ENCODE measurements at regions not wholly inside any gene's neighbourhood (a gene's known extent, or its start where the extent isn't known, plus 50 kb on each side); places are given as distances from the start of the nearest gene placed in this dataset.

DNA sequence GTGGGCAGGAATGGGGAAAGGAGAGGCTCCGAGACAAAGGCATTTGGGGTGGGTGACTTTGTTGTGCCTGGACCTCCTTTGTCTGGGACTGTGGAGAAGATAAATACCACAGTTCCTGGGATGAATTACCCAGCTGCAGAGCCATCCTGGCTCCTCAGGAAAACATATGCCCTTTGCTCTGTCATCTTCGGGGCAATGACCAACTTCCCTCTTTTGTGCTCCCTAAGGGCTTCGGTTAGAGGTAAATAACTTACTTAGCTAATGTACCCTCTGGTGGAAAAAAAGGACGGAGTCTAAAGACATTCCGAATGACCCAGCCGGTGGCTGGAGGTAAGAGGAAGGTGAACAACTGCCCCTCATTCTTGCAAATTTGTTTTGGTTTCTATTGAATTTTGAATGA is 345.7 kb downstream of the GATA3 start:
- no peak for DNase-seq (ENCODE audit: low spot score)
- no peaks in the 10 kb centered on the region for H3K36me3 ChIP-seq
- no peak overlapping the region for H3K4me3 ChIP-seq
- H3K27ac ChIP-seq = no peak overlapping the region
- no peaks in the 10 kb centered on the region for H3K4me1 ChIP-seq
- H3K9me3 ChIP-seq = no peaks in the 10 kb centered on the region
- no peak for TF ChIP-seq CTCF (IDR thresholded peaks at IDR 0.05)
- H3K27me3 ChIP-seq = no peaks in the 10 kb centered on the region

- Histone ChIP-seq H3K4me1 (no peaks in the 10 kb centered on the region), H3K36me3 (no peaks in the 10 kb centered on the region), H3K4me3 (no peak overlapping the region), H3K27ac (no peak overlapping the region), H3K27me3 (no peaks in the 10 kb centered on the region), H3K9me3 (no peaks in the 10 kb centered on the region)
- no peak for DNase-seq (ENCODE audit: low spot score)
- no peak for TF ChIP-seq CTCF (IDR thresholded peaks at IDR 0.05)
Measured at GRCh38 chr10:8400892-8401291, 346.4 kb downstream of the GATA3 start.

DNA sequence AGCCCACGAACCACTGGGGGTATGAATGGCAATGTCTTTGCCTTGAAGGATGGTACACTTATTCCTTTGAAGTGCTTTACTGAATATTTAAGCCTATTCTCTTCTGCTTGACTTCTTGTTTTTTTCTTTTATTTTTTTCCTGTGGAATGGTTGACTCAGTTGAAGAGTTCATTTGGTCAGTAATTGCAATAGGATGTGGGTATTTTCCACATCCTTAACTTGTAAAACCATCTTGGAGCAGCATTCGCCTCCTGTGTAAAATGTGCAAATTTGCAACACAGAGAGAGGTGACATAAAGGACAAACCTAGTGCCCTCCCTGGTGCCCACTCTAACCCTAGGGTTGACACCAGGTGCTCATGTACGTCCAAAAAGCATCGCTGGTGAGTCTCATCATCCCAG is 347.0 kb downstream of the GATA3 start:
- no peaks in the 10 kb centered on the region for H3K27me3 ChIP-seq
- H3K4me1 ChIP-seq = no peaks in the 10 kb centered on the region
- H3K27ac ChIP-seq = no peak overlapping the region
- no peaks in the 10 kb centered on the region for H3K36me3 ChIP-seq
- no peak for TF ChIP-seq CTCF (IDR thresholded peaks at IDR 0.05)
- DNase-seq (ENCODE audit: low spot score) = no peak
- no peak overlapping the region for H3K4me3 ChIP-seq
- H3K9me3 ChIP-seq = no peaks in the 10 kb centered on the region

DNA sequence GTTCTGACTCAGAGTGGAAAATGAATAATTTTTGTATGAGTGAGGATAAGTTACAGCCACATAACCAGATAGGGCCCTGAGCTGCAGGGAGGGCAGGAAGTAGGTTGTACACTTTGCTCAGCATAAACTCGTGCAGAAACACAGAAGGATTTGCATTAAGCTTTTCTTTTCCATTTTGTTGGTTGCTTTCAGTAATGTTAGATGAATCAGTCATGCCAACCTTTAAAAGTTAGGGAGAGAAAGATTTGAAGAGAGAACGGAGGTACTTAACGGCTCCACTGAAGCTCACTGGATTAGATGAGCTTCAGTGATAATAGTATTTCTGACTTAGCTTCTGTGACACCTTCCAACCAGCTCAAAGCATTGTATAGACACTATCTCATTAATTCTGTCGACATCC is 348.1 kb downstream of the GATA3 start:
- Histone ChIP-seq H3K36me3 (no peaks in the 10 kb centered on the region), H3K9me3 (no peaks in the 10 kb centered on the region), H3K4me1 (no peaks in the 10 kb centered on the region), H3K27me3 (no peaks in the 10 kb centered on the region), H3K4me3 (no peak overlapping the region), H3K27ac (no peak overlapping the region)
- DNase-seq (ENCODE audit: low spot score) = no peak
- no peak for TF ChIP-seq CTCF (IDR thresholded peaks at IDR 0.05)

- H3K9me3 ChIP-seq = no peaks in the 10 kb centered on the region
- no peak for DNase-seq (ENCODE audit: low spot score)
- H3K27me3 ChIP-seq = no peaks in the 10 kb centered on the region
- H3K36me3 ChIP-seq = no peaks in the 10 kb centered on the region
- H3K4me1 ChIP-seq = no peaks in the 10 kb centered on the region
- no peak for TF ChIP-seq CTCF (IDR thresholded peaks at IDR 0.05)
- H3K4me3 ChIP-seq = no peak overlapping the region
- H3K27ac ChIP-seq = no peak overlapping the region
Measured at GRCh38 chr10:8403711-8404371, 349.4 kb downstream of the GATA3 start.

- Histone ChIP-seq H3K27ac (no peak overlapping the region), H3K9me3 (no peaks in the 10 kb centered on the region), H3K27me3 (no peaks in the 10 kb centered on the region), H3K4me3 (no peak overlapping the region), H3K36me3 (no peaks in the 10 kb centered on the region), H3K4me1 (no peaks in the 10 kb centered on the region)
- no peak for TF ChIP-seq CTCF (IDR thresholded peaks at IDR 0.05)
- no peak for DNase-seq (ENCODE audit: low spot score)
Measured at GRCh38 chr10:8404721-8405120, 350.2 kb downstream of the GATA3 start.

Measured in right atrium auricular region (tissue), 2 donors.